Hepatocyte (in vitro differentiated cells): ENCODE measurements at regions not wholly inside any gene's neighbourhood (a gene's known extent, or its start where the extent isn't known, plus 50 kb on each side); places are given as distances from the start of the nearest gene placed in this dataset.

Experiments used
- CTCF ChIP-seq: fragments of 200-600 bp; sonication (generic); IDR thresholded peaks from 2 replicates; pipeline ENCODE4 v1.5.1; 2016; ENCODE audit warnings: antibody characterized with exemption, mild to moderate bottlenecking; ENCODE audit not compliant: poor library complexity
- EZH2phosphoT487 ChIP-seq: fragments of 200-600 bp; sonication (generic); IDR thresholded peaks from one replicate; pipeline ENCODE4 v1.6.1; 2018; ENCODE audit warnings: antibody characterized with exemption, mild to moderate bottlenecking, low read depth, moderate library complexity; ENCODE audit not compliant: unreplicated experiment, severe bottlenecking

GRCh38 chr14:101125719-101126651 is 222.5 kb upstream of the RTL1 start:
- no peak for TF ChIP-seq CTCF
- no peak for TF ChIP-seq EZH2phosphoT487
